Spleen (tissue), 11 donors: ENCODE measurements at regions not wholly inside any gene's neighbourhood (a gene's known extent, or its start where the extent isn't known, plus 50 kb on each side); places are given as distances from the start of the nearest gene placed in this dataset.

Source experiments
- DNase-seq: peaks from one replicate; pipeline ENCODE4 v3.0.0-alpha.2; 2020
- H3K27ac ChIP-seq, 8 donors: fragments of 200-600 bp; sonication (generic) in 7 of 8; 1 replicate in 4 of 8; 2 replicates in 4 of 8; pipeline versions ENCODE4 v1.5.0 to v1.8.0; 2016 to 2021; ENCODE audit warnings: inconsistent platforms in 4 of 8, mild to moderate bottlenecking in 4 of 8, moderate library complexity in 1 of 8
- H3K27me3 ChIP-seq, 7 donors: fragments of 200-600 bp; sonication (generic) in 6 of 7; replicated peaks in 1 of 7; 1 replicate in 4 of 7; 2 replicates in 3 of 7; pipeline versions ENCODE4 v1.5.0 to v1.8.0; 2016 to 2021; ENCODE audit warnings: inconsistent platforms in 3 of 7, mild to moderate bottlenecking in 1 of 7
- H3K36me3 ChIP-seq, 6 donors: fragments of 200-600 bp; sonication (generic) in 5 of 6; 1 replicate in 4 of 6; 2 replicates in 2 of 6; pipeline versions ENCODE4 v1.5.0 to v1.8.0; 2016 to 2021; ENCODE audit warnings: inconsistent platforms in 2 of 6
- H3K4me1 ChIP-seq, 6 donors: fragments of 200-600 bp; sonication (generic) in 5 of 6; 1 replicate in 3 of 6; 2 replicates in 3 of 6; pipeline versions ENCODE4 v1.5.0 to v1.8.0; 2016 to 2021; ENCODE audit warnings: inconsistent platforms in 3 of 6
- H3K4me3 ChIP-seq, 8 donors: fragments of 200-600 bp; sonication (generic) in 7 of 8; 1 replicate in 4 of 8; 2 replicates in 4 of 8; pipeline versions ENCODE4 v1.5.0 to v1.8.0; 2016 to 2021; ENCODE audit warnings: inconsistent platforms in 4 of 8, mild to moderate bottlenecking in 4 of 8, moderate library complexity in 2 of 8
- H3K9me3 ChIP-seq, 8 donors: fragments of 200-600 bp; sonication (generic) in 7 of 8; 1 replicate in 4 of 8; 2 replicates in 4 of 8; pipeline versions ENCODE4 v1.5.0 to v1.8.0; 2016 to 2021; ENCODE audit warnings: inconsistent platforms in 4 of 8
- POLR2A ChIP-seq, 3 donors: fragments of 450-650 bp; IDR thresholded peaks; one replicate each; pipeline ENCODE4 v1.5.1; 2017; ENCODE audit warnings: antibody characterized with exemption in 3 of 3, mild to moderate bottlenecking in 1 of 3
- POLR2AphosphoS5 ChIP-seq, 3 donors: sonication (generic); formaldehyde crosslinking; IDR thresholded peaks; one replicate each; pipeline ENCODE4 v1.5.1; 2017; ENCODE audit warnings: antibody characterized with exemption in 3 of 3
- WGBS, 5 donors: extraction: QIAGEN DNeasy Blood & Tissue Kit in 3 of 5; methylation state at CpG; one replicate each; pipeline versions ENCODE4 v1.1.5 to v1.1.7; 2013 to 2018; 5-methylcytosine and 5-hydroxymethylcytosine counted together
- intact Hi-C: fragments of 100-400 bp; cut with DNase I; formaldehyde crosslinking; loops from one replicate; pipeline ENCODE4 v1.15.0; 2023; ENCODE audit warnings: low total_unique reads
- TF ChIP-seq, protein P1 (sequence below), 11 experiments: fragments of 200-600 bp in 7 of 11; fragments of 450-650 bp in 4 of 11; sonication (generic) in 4 of 11; IDR thresholded peaks in 8 of 11; conservative IDR thresholded peaks in 3 of 11; 1 replicate in 7 of 11; 2 replicates in 4 of 11; pipeline versions ENCODE4 v1.4.0 to v1.8.0; 2016 to 2021; ENCODE audit warnings: antibody characterized with exemption in 11 of 11, inconsistent platforms in 4 of 11, mild to moderate bottlenecking in 1 of 11
- donor health status: healthy with polysubstance abuse.
- donor health status: DM: no; HTN: no; CAD: no; lungs with moderate emphysema.
- donor health status: DM: no; HTN: no; CAD: no.
- donor health status: Bipolar disorder and iron deficiency.
- donor health status: healthy.
- donor health status: DM: no; HTN: no; CAD: no.
- donor health status: DM: yes; HTN: yes; CAD: no.

DNA sequence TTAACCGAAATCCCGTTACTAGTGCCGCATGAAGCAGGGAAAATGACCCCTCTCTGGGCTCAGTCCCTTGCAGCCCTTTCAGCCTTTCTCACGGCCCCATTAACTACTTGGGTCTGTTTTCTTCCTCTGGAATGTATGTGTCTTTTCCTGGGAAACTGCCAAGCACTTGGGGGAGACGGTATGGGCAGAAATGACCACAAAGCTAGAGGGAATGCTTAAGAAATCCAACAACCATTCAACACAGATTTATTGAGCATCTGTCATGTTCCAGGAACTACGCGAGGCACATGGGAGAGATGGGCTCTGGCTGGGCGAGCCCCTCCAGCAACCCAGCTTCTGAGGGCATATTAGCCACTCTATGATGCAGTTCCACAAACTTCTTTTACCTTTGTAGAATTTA lies 462.6 kb downstream of the BUD13 start:
- H3K27me3 ChIP-seq, result peaks cover 0 to 26% (median 0%) of the 10 kb centered on the region in 7 donors
- no peak for DNase-seq
- peak in 1 of 3 donors; percentile 22 for TF ChIP-seq POLR2AphosphoS5 (IDR thresholded peaks at IDR 0.05)
- TF ChIP-seq, protein P1, sequence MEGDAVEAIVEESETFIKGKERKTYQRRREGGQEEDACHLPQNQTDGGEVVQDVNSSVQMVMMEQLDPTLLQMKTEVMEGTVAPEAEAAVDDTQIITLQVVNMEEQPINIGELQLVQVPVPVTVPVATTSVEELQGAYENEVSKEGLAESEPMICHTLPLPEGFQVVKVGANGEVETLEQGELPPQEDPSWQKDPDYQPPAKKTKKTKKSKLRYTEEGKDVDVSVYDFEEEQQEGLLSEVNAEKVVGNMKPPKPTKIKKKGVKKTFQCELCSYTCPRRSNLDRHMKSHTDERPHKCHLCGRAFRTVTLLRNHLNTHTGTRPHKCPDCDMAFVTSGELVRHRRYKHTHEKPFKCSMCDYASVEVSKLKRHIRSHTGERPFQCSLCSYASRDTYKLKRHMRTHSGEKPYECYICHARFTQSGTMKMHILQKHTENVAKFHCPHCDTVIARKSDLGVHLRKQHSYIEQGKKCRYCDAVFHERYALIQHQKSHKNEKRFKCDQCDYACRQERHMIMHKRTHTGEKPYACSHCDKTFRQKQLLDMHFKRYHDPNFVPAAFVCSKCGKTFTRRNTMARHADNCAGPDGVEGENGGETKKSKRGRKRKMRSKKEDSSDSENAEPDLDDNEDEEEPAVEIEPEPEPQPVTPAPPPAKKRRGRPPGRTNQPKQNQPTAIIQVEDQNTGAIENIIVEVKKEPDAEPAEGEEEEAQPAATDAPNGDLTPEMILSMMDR (IDR thresholded peaks at IDR 0.05 in 8 of 11, conservative IDR thresholded peaks at IDR 0.05 in 3 of 11), result no peak
- peaks cover 3 to 28% (median 16%) of the 10 kb centered on the region in 6 donors for H3K4me1 ChIP-seq
- intact Hi-C loops, result no loop called here
- no peaks in the 10 kb centered on the region for H3K9me3 ChIP-seq
- WGBS, 5 donors, result 77 to 83% (median 81%) methylated on average over 8 of the region's 8 CpGs
- H3K36me3 ChIP-seq, result no peaks in the 10 kb centered on the region
- H3K4me3 ChIP-seq, result no peak overlapping the region
- H3K27ac ChIP-seq, result no peak overlapping the region

DNA sequence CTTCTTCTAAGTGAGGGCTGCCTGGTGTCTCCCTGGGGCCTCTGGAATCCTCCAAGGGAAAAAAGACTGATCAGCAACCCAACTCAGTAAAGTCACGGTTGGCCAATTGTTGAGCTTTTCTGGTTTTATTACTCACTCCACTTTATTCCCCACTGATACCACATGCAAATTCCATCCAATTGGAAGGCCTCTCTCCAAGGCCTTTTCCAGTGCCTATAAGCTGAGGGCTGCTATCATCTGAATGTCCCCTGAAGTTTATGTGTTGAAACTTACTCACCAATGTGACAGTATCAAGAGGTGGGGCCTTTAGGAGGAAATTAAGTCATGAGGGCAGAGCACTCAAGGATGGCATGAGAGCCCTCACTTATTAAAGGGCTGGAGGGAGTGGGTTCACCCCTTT lies 463.3 kb downstream of the BUD13 start:
- WGBS, 5 donors, result 80 to 100% (median 94%) methylated on average over 1 of the region's 1 CpG
- Histone ChIP-seq H3K9me3 (no peaks in the 10 kb centered on the region), H3K27me3 (peaks cover 0 to 25% (median 0%) of the 10 kb centered on the region in 7 donors), H3K4me3 (no peak overlapping the region), H3K36me3 (no peaks in the 10 kb centered on the region), H3K4me1 (peaks cover 3 to 28% (median 16%) of the 10 kb centered on the region in 6 donors), H3K27ac (no peak overlapping the region)
- no peak for DNase-seq
- intact Hi-C loops, result no loop called here
- TF ChIP-seq POLR2A (IDR thresholded peaks at IDR 0.05), result no peak
- TF ChIP-seq, protein P1 (IDR thresholded peaks at IDR 0.05 in 8 of 11, conservative IDR thresholded peaks at IDR 0.05 in 3 of 11), result no peak
- no peak for TF ChIP-seq POLR2AphosphoS5 (IDR thresholded peaks at IDR 0.05)

DNA sequence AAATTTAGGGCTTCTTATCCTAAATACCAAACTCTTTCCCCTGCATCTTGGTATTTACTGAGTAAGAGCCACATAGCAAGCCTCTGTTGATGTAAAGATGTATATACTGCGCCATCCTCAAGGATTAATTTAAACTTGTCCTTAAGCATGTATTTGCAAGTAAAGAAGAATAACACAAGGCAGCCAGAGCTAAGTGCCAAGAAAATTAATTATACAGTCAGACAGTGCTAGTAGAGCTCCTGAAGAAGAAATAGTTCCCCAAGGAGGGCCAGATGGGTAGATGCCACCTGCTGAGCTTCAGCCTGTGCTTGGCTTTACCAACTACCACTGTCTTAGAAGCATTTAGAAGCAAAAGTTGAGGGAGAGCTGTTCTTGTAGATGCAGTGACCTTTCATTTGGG lies 470.0 kb downstream of the BUD13 start:
- no peaks in the 10 kb centered on the region for H3K36me3 ChIP-seq
- no peak overlapping the region for H3K4me3 ChIP-seq
- TF ChIP-seq, protein P1 (IDR thresholded peaks at IDR 0.05 in 8 of 11, conservative IDR thresholded peaks at IDR 0.05 in 3 of 11), result no peak
- no peak for TF ChIP-seq POLR2A (IDR thresholded peaks at IDR 0.05)
- TF ChIP-seq POLR2AphosphoS5 (IDR thresholded peaks at IDR 0.05), result no peak
- WGBS, 5 donors, result 81 to 97% (median 92%) methylated on average over 1 of the region's 1 CpG
- no peaks in the 10 kb centered on the region for H3K4me1 ChIP-seq
- H3K27ac ChIP-seq, result no peak overlapping the region
- no peaks in the 10 kb centered on the region for H3K9me3 ChIP-seq
- DNase-seq, result no peak
- peaks cover 0 to 12% (median 0%) of the 10 kb centered on the region in 7 donors for H3K27me3 ChIP-seq
- intact Hi-C loops, result no loop called here

DNA sequence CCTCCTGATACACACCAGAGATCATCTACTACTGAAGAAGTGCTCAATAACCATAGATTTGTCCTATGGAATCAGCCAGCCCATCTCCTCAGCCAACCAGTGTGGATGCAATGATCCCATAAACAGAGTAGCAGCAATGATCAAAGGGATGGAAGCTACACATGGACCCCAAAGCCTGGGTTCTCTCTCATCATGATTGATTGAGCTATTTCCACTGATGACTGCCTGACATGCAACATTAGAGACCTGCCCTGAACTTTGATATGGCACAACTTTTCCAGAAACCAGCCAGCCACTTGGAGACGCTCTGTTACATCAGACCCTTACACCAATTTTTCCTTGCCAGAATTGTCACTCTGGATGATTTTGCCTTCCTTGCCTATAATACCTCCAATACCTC lies 471.6 kb downstream of the BUD13 start:
- intact Hi-C loops, result no loop called here
- no peak for DNase-seq
- Histone ChIP-seq H3K4me1 (no peaks in the 10 kb centered on the region), H3K27ac (no peak overlapping the region), H3K27me3 (peaks cover 0 to 5% (median 0%) of the 10 kb centered on the region in 7 donors), H3K9me3 (no peaks in the 10 kb centered on the region), H3K36me3 (no peaks in the 10 kb centered on the region), H3K4me3 (no peak overlapping the region)
- 92 to 96% (median 92%) methylated on average over 1 of the region's 1 CpG for WGBS, 5 donors
- TF ChIP-seq POLR2A (IDR thresholded peaks at IDR 0.05), result no peak
- TF ChIP-seq POLR2AphosphoS5 (IDR thresholded peaks at IDR 0.05), result no peak
- TF ChIP-seq, protein P1 (IDR thresholded peaks at IDR 0.05 in 8 of 11, conservative IDR thresholded peaks at IDR 0.05 in 3 of 11), result no peak
